ENCODE measurements at regions not wholly inside any gene's neighbourhood (a gene's known extent, or its start where the extent isn't known, plus 50 kb on each side); places are given as distances from the start of the nearest gene placed in this dataset.
A peak's percentile ranks its signal among the peaks of the same experiment; 100 is the strongest.

GRCh38 chr3:182255158-182255557 is 538.1 kb upstream of the ATP11B start:
- no peak for DNase-seq (ENCODE audit: low spot score)

- no peak for DNase-seq (ENCODE audit: low spot score)
These were observed 535.9 kb upstream of the ATP11B start for GRCh38 chr3:182257361-182257760.

- peak; percentile 73 for DNase-seq (ENCODE audit: low spot score)
These were observed 534.6 kb upstream of the ATP11B start for GRCh38 chr3:182258538-182259177.

GRCh38 chr3:182259579-182259978 is 533.7 kb upstream of the ATP11B start:
- no peak for DNase-seq (ENCODE audit: low spot score)

GRCh38 chr3:182261041-182261440 is 532.3 kb upstream of the ATP11B start:
- no peak for DNase-seq (ENCODE audit: low spot score)

- no peak for DNase-seq (ENCODE audit: low spot score)
These were observed 524.6 kb upstream of the ATP11B start for GRCh38 chr3:182268711-182269110.

GRCh38 chr3:182276512-182276911 is 516.8 kb upstream of the ATP11B start:
- no peak for DNase-seq (ENCODE audit: low spot score)

- no peak for DNase-seq (ENCODE audit: low spot score)
These were observed 508.5 kb upstream of the ATP11B start for GRCh38 chr3:182284793-182285192.

- DNase-seq (ENCODE audit: low spot score), result no peak
These were observed 500.7 kb upstream of the ATP11B start for GRCh38 chr3:182292591-182292990.

- DNase-seq (ENCODE audit: low spot score), result no peak
These were observed 499.0 kb upstream of the ATP11B start for GRCh38 chr3:182294256-182294655.

GRCh38 chr3:182294696-182295095 is 498.6 kb upstream of the ATP11B start:
- no peak for DNase-seq (ENCODE audit: low spot score)

GRCh38 chr3:182300266-182300665 is 493.0 kb upstream of the ATP11B start:
- DNase-seq (ENCODE audit: low spot score), result no peak

- DNase-seq (ENCODE audit: low spot score), result no peak
These were observed 490.1 kb upstream of the ATP11B start for GRCh38 chr3:182303169-182303568.

GRCh38 chr3:182305881-182306665 is 487.2 kb upstream of the ATP11B start:
- DNase-seq (ENCODE audit: low spot score), result no peak

GRCh38 chr3:182308328-182308727 is 485.0 kb upstream of the ATP11B start:
- no peak for DNase-seq (ENCODE audit: low spot score)

- DNase-seq (ENCODE audit: low spot score), result no peak
These were observed 484.2 kb upstream of the ATP11B start for GRCh38 chr3:182309120-182309519.

GRCh38 chr3:182315313-182315712 is 478.0 kb upstream of the ATP11B start:
- DNase-seq (ENCODE audit: low spot score), result no peak

GRCh38 chr3:182323126-182323700 is 470.1 kb upstream of the ATP11B start:
- no peak for DNase-seq (ENCODE audit: low spot score)

- DNase-seq (ENCODE audit: low spot score), result no peak
These were observed 469.4 kb upstream of the ATP11B start for GRCh38 chr3:182323898-182324297.

- DNase-seq (ENCODE audit: low spot score), result peak; percentile 66
These were observed 467.9 kb upstream of the ATP11B start for GRCh38 chr3:182325213-182325950.

GRCh38 chr3:182327196-182327681 is 466.1 kb upstream of the ATP11B start:
- DNase-seq (ENCODE audit: low spot score), result no peak

- no peak for DNase-seq (ENCODE audit: low spot score)
These were observed 462.7 kb upstream of the ATP11B start for GRCh38 chr3:182330646-182331045.

All from H4 (cell line).